HG03045 (cell line): ENCODE measurements at regions not wholly inside any gene's neighbourhood (a gene's known extent, or its start where the extent isn't known, plus 50 kb on each side); places are given as distances from the start of the nearest gene placed in this dataset.
"Not testable (repeated sequence)": the region's sequence is repeated elsewhere in the genome, so short reads cannot be mapped to it uniquely, and the experiment has no call there.

ENCODE experiments used
- ATAC-seq: cut with Tn5 transposase; IDR thresholded peaks from one replicate; pipeline ENCODE4 v1.9.1; 2021; ENCODE audit warnings: mild to moderate bottlenecking, moderate library complexity; ENCODE audit not compliant: unreplicated experiment

GRCh38 chr16:85202631-85203461 lies 90.6 kb upstream of the CIBAR2 start:
- ATAC-seq, result no peak

GRCh38 chr16:85203462-85203813 lies 91.2 kb upstream of the CIBAR2 start:
- no peak for ATAC-seq

GRCh38 chr16:85204242-85205010 lies 92.2 kb upstream of the CIBAR2 start:
- no peak for ATAC-seq

GRCh38 chr16:85205257-85205656 lies 93.0 kb upstream of the CIBAR2 start:
- ATAC-seq, result not testable (repeated sequence)

GRCh38 chr16:85205747-85206471 lies 93.6 kb upstream of the CIBAR2 start:
- no peak for ATAC-seq

GRCh38 chr16:85206472-85207356 lies 94.4 kb upstream of the CIBAR2 start:
- ATAC-seq, result no peak

- ATAC-seq, result no peak
Observed at GRCh38 chr16:85207357-85207921, 95.2 kb upstream of the CIBAR2 start.

- ATAC-seq, result no peak
Observed at GRCh38 chr16:85208181-85208580, 95.9 kb upstream of the CIBAR2 start.

- ATAC-seq, result no peak
Observed at GRCh38 chr16:85208643-85209520, 96.6 kb upstream of the CIBAR2 start.

GRCh38 chr16:85209526-85210121 lies 97.4 kb upstream of the CIBAR2 start:
- no peak for ATAC-seq

- no peak for ATAC-seq
Observed at GRCh38 chr16:85210423-85211169, 98.3 kb upstream of the CIBAR2 start.

- ATAC-seq, result no peak
Observed at GRCh38 chr16:85211271-85211801, 99.1 kb upstream of the CIBAR2 start.

- ATAC-seq, result no peak
Observed at GRCh38 chr16:85213926-85214675, 101.8 kb upstream of the CIBAR2 start.

- ATAC-seq, result no peak
Observed at GRCh38 chr16:85215478-85216118, 103.3 kb upstream of the CIBAR2 start.

GRCh38 chr16:85216522-85217375 lies 104.5 kb upstream of the CIBAR2 start:
- ATAC-seq, result no peak
